ENCODE measurements at regions not wholly inside any gene's neighbourhood (a gene's known extent, or its start where the extent isn't known, plus 50 kb on each side); places are given as distances from the start of the nearest gene placed in this dataset.

- H2AFZ ChIP-seq (ENCODE audit: low read length) = no peak overlapping the region
- no peak overlapping the region for H3K27ac ChIP-seq (ENCODE audit: low read depth, low read length)
- no peaks in the 10 kb centered on the region for H3K9me3 ChIP-seq (ENCODE audit: low read depth, low read length)
- H3K36me3 ChIP-seq (ENCODE audit: insufficient read depth, low read length) = no peaks in the 10 kb centered on the region
- no peak for TF ChIP-seq CTCF (IDR thresholded peaks at IDR 0.05; ENCODE audit: extremely low read depth, low read depth, low read length)
- H3K4me1 ChIP-seq (ENCODE audit: insufficient read depth, low read length) = peaks cover 8% of the 10 kb centered on the region
- H3K4me3 ChIP-seq (ENCODE audit: insufficient read depth, low read length) = no peak overlapping the region
- H3K79me2 ChIP-seq (ENCODE audit: insufficient read depth, low read length) = no peaks in the 10 kb centered on the region
- no peaks in the 10 kb centered on the region for H4K20me1 ChIP-seq (ENCODE audit: insufficient read depth, low read length)
- H3K27me3 ChIP-seq (ENCODE audit: insufficient read depth, low read length) = no peaks in the 10 kb centered on the region
- DNase-seq (ENCODE audit: insufficient read length, low spot score, missing footprints) = no peak
- no peak overlapping the region for H3K4me2 ChIP-seq (ENCODE audit: insufficient read depth, low read length)
Measured at GRCh38 chr13:27355894-27356293, 68.5 kb upstream of the GTF3A start.

- Histone ChIP-seq H3K27me3 (ENCODE audit: insufficient read depth, low read length) (peaks cover 8% of the 10 kb centered on the region), H2AFZ (ENCODE audit: low read length) (no peak overlapping the region), H3K4me1 (ENCODE audit: insufficient read depth, low read length) (peaks cover 11% of the 10 kb centered on the region), H3K9me3 (ENCODE audit: low read depth, low read length) (no peaks in the 10 kb centered on the region), H3K27ac (ENCODE audit: low read depth, low read length) (no peak overlapping the region), H3K4me2 (ENCODE audit: insufficient read depth, low read length) (no peak overlapping the region), H3K4me3 (ENCODE audit: insufficient read depth, low read length) (no peak overlapping the region), H3K36me3 (ENCODE audit: insufficient read depth, low read length) (no peaks in the 10 kb centered on the region), H3K79me2 (ENCODE audit: insufficient read depth, low read length) (no peaks in the 10 kb centered on the region), H4K20me1 (ENCODE audit: insufficient read depth, low read length) (no peaks in the 10 kb centered on the region)
- no peak for DNase-seq (ENCODE audit: insufficient read length, low spot score, missing footprints)
- TF ChIP-seq CTCF (IDR thresholded peaks at IDR 0.05; ENCODE audit: extremely low read depth, low read depth, low read length) = no peak
Measured at GRCh38 chr13:27358420-27358819, 66.0 kb upstream of the GTF3A start.

GRCh38 chr13:27359199-27359821 lies 65.1 kb upstream of the GTF3A start:
- Histone ChIP-seq H3K27me3 (ENCODE audit: insufficient read depth, low read length) (peaks cover 13% of the 10 kb centered on the region), H3K9me3 (ENCODE audit: low read depth, low read length) (no peaks in the 10 kb centered on the region), H2AFZ (ENCODE audit: low read length) (no peak overlapping the region), H4K20me1 (ENCODE audit: insufficient read depth, low read length) (no peaks in the 10 kb centered on the region), H3K27ac (ENCODE audit: low read depth, low read length) (no peak overlapping the region), H3K36me3 (ENCODE audit: insufficient read depth, low read length) (no peaks in the 10 kb centered on the region), H3K4me2 (ENCODE audit: insufficient read depth, low read length) (no peak overlapping the region), H3K79me2 (ENCODE audit: insufficient read depth, low read length) (no peaks in the 10 kb centered on the region), H3K4me3 (ENCODE audit: insufficient read depth, low read length) (no peak overlapping the region), H3K4me1 (ENCODE audit: insufficient read depth, low read length) (peaks cover 7% of the 10 kb centered on the region)
- TF ChIP-seq CTCF (IDR thresholded peaks at IDR 0.05; ENCODE audit: extremely low read depth, low read depth, low read length) = peak; percentile 83
- DNase-seq (ENCODE audit: insufficient read length, low spot score, missing footprints) = peak; percentile 97

- DNase-seq (ENCODE audit: insufficient read length, low spot score, missing footprints) = no peak
- Histone ChIP-seq H3K27ac (ENCODE audit: low read depth, low read length) (no peak overlapping the region), H3K4me3 (ENCODE audit: insufficient read depth, low read length) (no peak overlapping the region), H4K20me1 (ENCODE audit: insufficient read depth, low read length) (no peaks in the 10 kb centered on the region), H3K36me3 (ENCODE audit: insufficient read depth, low read length) (no peaks in the 10 kb centered on the region), H3K27me3 (ENCODE audit: insufficient read depth, low read length) (peaks cover 16% of the 10 kb centered on the region), H3K4me1 (ENCODE audit: insufficient read depth, low read length) (peaks cover 4% of the 10 kb centered on the region), H2AFZ (ENCODE audit: low read length) (no peak overlapping the region), H3K79me2 (ENCODE audit: insufficient read depth, low read length) (no peaks in the 10 kb centered on the region), H3K9me3 (ENCODE audit: low read depth, low read length) (no peaks in the 10 kb centered on the region), H3K4me2 (ENCODE audit: insufficient read depth, low read length) (no peak overlapping the region)
- no peak for TF ChIP-seq CTCF (IDR thresholded peaks at IDR 0.05; ENCODE audit: extremely low read depth, low read depth, low read length)
Measured at GRCh38 chr13:27360562-27360961, 63.9 kb upstream of the GTF3A start.
